Activated CD8-positive, alpha-beta memory T cell treated with anti-CD3 and anti-CD28 coated beads, Interleukin-2, amount 50 U/mL, for 4 hours (primary cell): ENCODE measurements at regions not wholly inside any gene's neighbourhood (a gene's known extent, or its start where the extent isn't known, plus 50 kb on each side); places are given as distances from the start of the nearest gene placed in this dataset.

Experiments used
- DNase-seq: peaks from one replicate; pipeline ENCODE4 v3.0.0-alpha.2; 2020

GRCh38 chr17:65403626-65404025, 157.8 kb downstream of the AXIN2 start:
- no peak for DNase-seq

- no peak for DNase-seq
These were observed 158.6 kb downstream of the AXIN2 start for GRCh38 chr17:65402513-65403496.

GRCh38 chr17:65401561-65401960, 159.9 kb downstream of the AXIN2 start:
- DNase-seq = no peak

GRCh38 chr17:65400701-65401100, 160.7 kb downstream of the AXIN2 start:
- DNase-seq = no peak

GRCh38 chr17:65398040-65398787, 163.2 kb downstream of the AXIN2 start:
- DNase-seq = no peak

- DNase-seq = no peak
These were observed 165.5 kb downstream of the AXIN2 start for GRCh38 chr17:65395924-65396323.

GRCh38 chr17:65394811-65395472, 166.5 kb downstream of the AXIN2 start:
- DNase-seq = no peak

GRCh38 chr17:65393514-65393913, 167.9 kb downstream of the AXIN2 start:
- no peak for DNase-seq

- DNase-seq = no peak
These were observed 171.5 kb downstream of the AXIN2 start for GRCh38 chr17:65389949-65390348.

- DNase-seq = no peak
These were observed 172.0 kb downstream of the AXIN2 start for GRCh38 chr17:65389426-65389825.

- DNase-seq = no peak
These were observed 172.5 kb downstream of the AXIN2 start for GRCh38 chr17:65388911-65389310.

GRCh38 chr17:65387322-65387721, 174.1 kb downstream of the AXIN2 start:
- DNase-seq = no peak

GRCh38 chr17:65385726-65386125, 175.7 kb downstream of the AXIN2 start:
- DNase-seq = no peak

- DNase-seq = no peak
These were observed 176.4 kb downstream of the AXIN2 start for GRCh38 chr17:65385071-65385470.

- DNase-seq = no peak
These were observed 180.3 kb downstream of the AXIN2 start for GRCh38 chr17:65381152-65381551.

- DNase-seq = no peak
These were observed 186.5 kb downstream of the AXIN2 start for GRCh38 chr17:65374966-65375365.

GRCh38 chr17:65371702-65372101, 189.7 kb downstream of the AXIN2 start:
- no peak for DNase-seq

GRCh38 chr17:65370669-65371131, 190.7 kb downstream of the AXIN2 start:
- DNase-seq = no peak

GRCh38 chr17:65368341-65368740, 193.1 kb downstream of the AXIN2 start:
- DNase-seq = no peak

- DNase-seq = peak; percentile 39
These were observed 195.2 kb downstream of the AXIN2 start for GRCh38 chr17:65366102-65366844.

- no peak for DNase-seq
These were observed 196.3 kb downstream of the AXIN2 start for GRCh38 chr17:65365169-65365568.

GRCh38 chr17:65364438-65364837, 197.0 kb downstream of the AXIN2 start:
- DNase-seq = no peak

GRCh38 chr17:65362826-65363225, 198.6 kb downstream of the AXIN2 start:
- no peak for DNase-seq
